Immature natural killer cell (primary cell): ENCODE measurements at regions not wholly inside any gene's neighbourhood (a gene's known extent, or its start where the extent isn't known, plus 50 kb on each side); places are given as distances from the start of the nearest gene placed in this dataset.
"Not testable (repeated sequence)": the region's sequence is repeated elsewhere in the genome, so short reads cannot be mapped to it uniquely, and the experiment has no call there.

Experiments used
- DNase-seq, 3 donors: peaks; one replicate each; pipeline ENCODE4 v3.0.0; 2022; ENCODE audit warnings: mixed read lengths in 1 of 3
- H3K27ac Mint-ChIP-seq, 6 donors: one replicate each; pipeline ENCODE4 v1.8.0; 2020; ENCODE audit warnings: mixed read lengths in 6 of 6, mild to moderate bottlenecking in 5 of 6, inconsistent platforms in 4 of 6, moderate library complexity in 3 of 6
- H3K27me3 Mint-ChIP-seq, 3 donors: one replicate each; pipeline ENCODE4 v1.8.0; 2020 to 2021; ENCODE audit warnings: low read depth in 3 of 3, mild to moderate bottlenecking in 3 of 3, mixed read lengths in 3 of 3, moderate library complexity in 3 of 3, inconsistent platforms in 1 of 3
- H3K36me3 Mint-ChIP-seq, 3 donors: one replicate each; pipeline ENCODE4 v1.8.0; 2020; ENCODE audit warnings: mixed read lengths in 3 of 3, inconsistent platforms in 2 of 3, mild to moderate bottlenecking in 2 of 3
- H3K4me1 Mint-ChIP-seq, 2 donors: one replicate each; pipeline ENCODE4 v1.8.0; 2020; ENCODE audit warnings: inconsistent platforms in 2 of 2, mild to moderate bottlenecking in 2 of 2, mixed read lengths in 2 of 2, moderate library complexity in 1 of 2
- H3K4me3 Mint-ChIP-seq, 5 donors: one replicate each; pipeline ENCODE4 v1.8.0; 2020; ENCODE audit warnings: mild to moderate bottlenecking in 5 of 5, mixed read lengths in 5 of 5, inconsistent platforms in 3 of 5, moderate library complexity in 3 of 5
- H3K9me3 Mint-ChIP-seq, 6 donors: one replicate each; pipeline ENCODE4 v1.8.0; 2020; ENCODE audit warnings: mild to moderate bottlenecking in 6 of 6, mixed read lengths in 6 of 6, inconsistent platforms in 4 of 6, moderate library complexity in 3 of 6

DNA sequence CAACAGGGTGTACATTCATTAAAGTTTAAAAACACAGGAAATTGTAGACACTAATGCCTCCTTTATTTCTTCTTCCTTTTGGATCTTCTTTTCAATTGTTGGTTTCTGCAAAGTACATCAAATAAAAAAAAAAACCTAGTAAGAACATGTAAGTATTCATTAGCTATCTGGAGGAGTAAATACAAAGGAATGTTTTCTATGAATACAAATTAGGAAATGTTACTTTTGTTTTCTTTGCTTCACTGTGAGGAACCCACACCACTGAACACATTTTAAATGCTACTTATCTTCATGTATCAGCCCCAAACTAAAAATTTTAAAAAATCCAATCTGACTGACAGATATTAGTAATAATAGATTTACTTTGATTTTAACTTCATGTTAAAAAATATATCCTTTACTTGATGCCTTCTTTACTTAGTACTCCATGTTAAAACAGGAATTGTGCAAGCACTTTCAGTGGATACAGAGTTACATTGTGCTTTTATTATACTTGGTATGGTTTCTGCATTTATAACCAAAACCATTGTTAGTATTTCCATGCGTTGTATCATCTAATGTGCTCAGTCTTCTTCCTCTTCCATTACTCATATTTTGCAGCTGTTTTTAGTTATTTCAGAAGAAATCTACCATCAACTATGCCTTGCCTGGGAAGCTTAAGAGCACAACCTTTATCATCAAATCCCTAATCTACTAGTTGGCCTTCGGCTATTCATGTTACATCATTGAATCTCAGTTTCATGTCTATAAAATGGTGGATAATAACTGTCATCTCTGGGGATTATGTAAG lies 236.9 kb upstream of the DPYD start:
- DNase-seq = no peak
- Mint-ChIP-seq H3K9me3 (peaks cover 0 to 2% (median 0%) of the 10 kb centered on the region in 6 donors), H3K27ac (no peak overlapping the region), H3K27me3 (peaks cover 2% of the 10 kb centered on the region in 3 donors), H3K4me3 (no peak overlapping the region), H3K36me3 (peaks cover 0 to 4% (median 0%) of the 10 kb centered on the region in 3 donors), H3K4me1 (no peaks in the 10 kb centered on the region)

DNA sequence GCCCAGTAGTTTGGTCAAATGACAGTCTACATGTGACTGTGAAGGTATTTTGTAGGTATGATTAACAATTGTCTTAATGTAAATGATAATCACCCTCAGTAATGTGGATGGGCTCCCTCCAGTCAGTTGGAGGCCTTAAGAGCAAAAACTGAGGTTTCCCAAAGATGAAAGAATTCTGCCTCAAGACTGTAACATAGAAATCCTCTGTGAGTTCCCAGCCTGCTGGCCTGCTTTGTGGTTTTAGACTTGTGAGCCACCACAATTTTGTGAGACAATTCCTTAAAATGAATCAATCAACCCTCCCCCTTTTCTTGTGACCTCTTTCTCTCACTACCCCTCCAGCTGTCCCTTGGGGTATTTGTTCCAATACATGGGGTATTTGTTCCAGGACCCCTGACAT lies 226.4 kb upstream of the DPYD start:
- Mint-ChIP-seq H3K27ac (no peak overlapping the region), H3K27me3 (no peaks in the 10 kb centered on the region), H3K4me1 (no peaks in the 10 kb centered on the region), H3K9me3 (peaks cover 3 to 19% (median 10%) of the 10 kb centered on the region in 6 donors), H3K36me3 (peaks cover 0 to 7% (median 6%) of the 10 kb centered on the region in 3 donors), H3K4me3 (no peak overlapping the region)
- no peak for DNase-seq

DNA sequence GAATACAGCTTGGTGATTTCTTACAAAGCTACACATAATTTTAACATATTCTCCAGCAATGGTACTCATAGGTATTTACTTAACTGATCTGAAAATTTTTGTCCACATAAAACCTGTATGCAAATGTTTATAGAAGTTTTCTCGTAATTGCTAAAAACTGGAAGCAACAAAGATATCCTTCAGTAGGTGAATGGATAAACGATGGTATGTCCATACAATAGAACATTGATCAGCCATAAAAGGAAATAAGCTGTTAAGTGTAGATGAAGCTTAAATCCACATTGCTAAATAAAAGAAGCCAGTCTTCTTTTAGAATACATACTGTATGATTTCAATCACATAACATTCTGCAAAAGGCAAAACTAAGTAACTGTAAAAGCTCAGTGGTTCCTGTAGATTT lies 224.8 kb upstream of the DPYD start:
- Mint-ChIP-seq H3K27me3 (no peaks in the 10 kb centered on the region), H3K36me3 (peaks cover 0 to 3% (median 0%) of the 10 kb centered on the region in 3 donors)

DNA sequence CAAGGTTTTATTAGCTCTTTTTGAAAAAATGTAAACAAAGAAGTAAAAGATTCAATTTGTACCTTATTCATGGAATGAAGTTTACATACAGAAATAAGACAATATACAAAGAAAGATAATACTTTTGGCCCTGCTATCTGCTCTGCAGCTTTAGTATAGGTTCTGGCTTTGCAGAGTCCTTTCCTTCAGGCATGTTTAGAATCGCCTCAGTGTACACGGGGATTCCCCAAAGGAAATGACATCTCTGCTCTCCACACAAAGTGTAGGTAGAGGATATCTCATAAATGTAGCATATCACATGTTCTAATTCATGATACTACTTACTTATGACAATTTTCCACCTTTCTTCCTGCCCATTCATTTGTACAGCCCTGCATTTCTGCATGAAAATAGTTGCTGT lies 222.6 kb upstream of the DPYD start:
- H3K9me3 Mint-ChIP-seq = peaks cover 0 to 3% (median 0%) of the 10 kb centered on the region in 6 donors
- H3K36me3 Mint-ChIP-seq = peaks cover 0 to 4% (median 0%) of the 10 kb centered on the region in 3 donors
- no peak for DNase-seq
- no peaks in the 10 kb centered on the region for H3K27me3 Mint-ChIP-seq
- H3K27ac Mint-ChIP-seq = no peak overlapping the region
- H3K4me1 Mint-ChIP-seq = no peaks in the 10 kb centered on the region
- no peak overlapping the region for H3K4me3 Mint-ChIP-seq

More for the DNA sequence above, 224.8 kb upstream of the DPYD start:
- DNase-seq = no peak
- peaks cover 2 to 5% (median 4%) of the 10 kb centered on the region in 6 donors for H3K9me3 Mint-ChIP-seq
- no peak overlapping the region for H3K27ac Mint-ChIP-seq
- no peak overlapping the region for H3K4me3 Mint-ChIP-seq
- no peaks in the 10 kb centered on the region for H3K4me1 Mint-ChIP-seq

DNA sequence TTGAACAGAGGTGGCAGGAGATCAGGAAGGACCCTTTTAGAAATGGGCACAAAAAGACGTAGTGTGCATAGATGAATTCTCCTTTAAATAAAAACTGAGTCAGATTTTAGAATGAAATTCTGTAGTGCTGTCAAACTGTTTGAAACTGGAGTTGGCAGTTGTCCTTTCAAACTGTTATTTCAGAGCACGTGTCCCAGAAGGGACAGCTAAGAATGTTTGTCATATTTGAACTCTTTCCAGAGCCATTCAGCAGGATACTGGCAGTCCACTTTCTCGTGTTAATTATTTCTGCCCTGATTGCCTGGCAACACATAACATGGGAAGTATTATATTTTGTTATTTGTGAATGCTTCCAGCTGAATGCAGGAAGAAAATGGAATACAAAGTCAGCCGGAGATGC lies 212.3 kb upstream of the DPYD start:
- H3K9me3 Mint-ChIP-seq = no peaks in the 10 kb centered on the region
- H3K4me1 Mint-ChIP-seq = no peaks in the 10 kb centered on the region
- H3K27ac Mint-ChIP-seq = no peak overlapping the region
- DNase-seq = no peak
- H3K4me3 Mint-ChIP-seq = no peak overlapping the region
- H3K27me3 Mint-ChIP-seq = peaks cover 0 to 9% (median 0%) of the 10 kb centered on the region in 3 donors
- no peaks in the 10 kb centered on the region for H3K36me3 Mint-ChIP-seq

DNA sequence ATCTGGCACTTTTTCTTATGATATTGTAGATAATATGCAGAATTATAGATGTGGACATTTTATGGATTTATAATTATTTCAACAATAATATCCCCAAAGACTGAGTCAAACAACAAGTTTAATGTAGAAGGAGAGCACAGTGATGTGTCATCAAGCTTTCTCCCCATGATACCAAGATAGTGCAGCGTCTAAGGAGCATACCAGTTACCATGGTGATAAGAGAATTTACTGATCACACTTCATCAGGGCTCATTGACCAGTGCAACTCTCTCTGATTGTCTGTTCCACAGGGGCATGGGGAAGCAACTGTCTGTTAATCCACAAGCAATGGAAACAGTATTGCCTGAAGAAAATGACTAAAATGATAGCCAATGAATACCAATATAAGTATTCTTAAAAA lies 209.6 kb upstream of the DPYD start:
- no peak for DNase-seq
- peaks cover 0 to 7% (median 0%) of the 10 kb centered on the region in 6 donors for H3K9me3 Mint-ChIP-seq
- H3K4me3 Mint-ChIP-seq = no peak overlapping the region
- H3K4me1 Mint-ChIP-seq = no peaks in the 10 kb centered on the region
- H3K27me3 Mint-ChIP-seq = peaks cover 0 to 9% (median 6%) of the 10 kb centered on the region in 3 donors
- no peak overlapping the region for H3K27ac Mint-ChIP-seq
- no peaks in the 10 kb centered on the region for H3K36me3 Mint-ChIP-seq

DNA sequence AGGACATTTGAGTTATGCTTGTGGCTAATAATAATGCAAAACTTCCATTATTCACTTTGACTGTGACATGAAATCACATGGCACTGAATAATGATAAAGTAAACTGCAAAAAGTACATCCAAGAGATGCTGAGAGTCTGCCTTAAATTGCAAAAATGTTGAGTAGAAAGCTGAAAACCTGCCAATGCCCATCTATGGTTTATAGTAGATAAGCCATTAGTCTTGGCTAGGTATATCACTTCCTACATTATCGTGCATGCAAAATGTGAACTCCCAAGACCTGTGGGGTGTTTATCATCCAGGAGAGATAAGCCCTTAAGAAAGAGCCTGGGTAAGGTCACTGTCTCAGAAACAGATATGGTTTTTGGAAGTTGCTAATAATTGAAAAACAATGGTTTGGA lies 208.7 kb upstream of the DPYD start:
- H3K36me3 Mint-ChIP-seq = no peaks in the 10 kb centered on the region
- H3K27me3 Mint-ChIP-seq = peaks cover 0 to 9% (median 6%) of the 10 kb centered on the region in 3 donors
- peaks cover 0 to 8% (median 0%) of the 10 kb centered on the region in 6 donors for H3K9me3 Mint-ChIP-seq
- H3K4me3 Mint-ChIP-seq = no peak overlapping the region
- no peaks in the 10 kb centered on the region for H3K4me1 Mint-ChIP-seq
- H3K27ac Mint-ChIP-seq = no peak overlapping the region
- DNase-seq = no peak

DNA sequence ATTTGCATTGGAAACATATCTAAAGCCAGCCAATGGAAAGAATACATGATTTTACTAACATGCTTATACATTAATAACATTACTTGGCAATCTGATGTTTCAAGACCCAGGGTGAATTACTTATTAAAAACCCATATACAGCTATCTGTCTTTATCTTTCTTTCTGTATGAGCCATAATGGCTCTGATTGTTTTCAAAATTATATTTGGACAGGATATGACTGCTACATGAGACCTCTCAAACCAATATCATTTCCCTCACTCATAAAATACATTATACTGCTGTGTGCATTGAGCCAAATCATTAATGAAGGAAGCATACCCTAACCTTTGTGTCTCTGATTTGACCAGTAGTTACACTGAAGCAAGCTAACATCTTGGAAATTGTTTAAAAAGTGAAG lies 205.9 kb upstream of the DPYD start:
- no peak overlapping the region for H3K4me3 Mint-ChIP-seq
- no peaks in the 10 kb centered on the region for H3K4me1 Mint-ChIP-seq
- H3K27me3 Mint-ChIP-seq = peaks cover 2 to 6% (median 6%) of the 10 kb centered on the region in 3 donors
- no peak overlapping the region for H3K27ac Mint-ChIP-seq
- no peak for DNase-seq
- H3K9me3 Mint-ChIP-seq = peaks cover 0 to 8% (median 0%) of the 10 kb centered on the region in 6 donors
- no peaks in the 10 kb centered on the region for H3K36me3 Mint-ChIP-seq

DNA sequence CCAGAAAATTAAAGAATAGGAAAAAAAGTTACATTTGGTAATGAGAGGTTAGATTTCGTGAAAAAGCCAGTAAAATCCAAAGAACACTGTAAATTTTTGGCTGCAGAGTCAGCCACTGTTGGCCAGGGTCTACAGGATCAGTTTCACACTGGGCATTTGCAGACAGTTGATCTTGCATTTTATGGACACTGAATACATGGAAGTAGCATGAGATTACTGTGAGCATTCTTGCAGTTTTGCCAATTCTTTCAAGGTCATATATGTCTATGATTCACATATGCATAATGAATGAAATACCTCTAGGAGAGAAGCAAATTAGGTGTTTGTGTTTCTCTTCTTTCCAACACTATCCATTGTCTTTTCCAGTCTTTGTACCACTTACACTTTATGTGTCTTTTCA lies 200.8 kb upstream of the DPYD start:
- peaks cover 0 to 3% (median 2%) of the 10 kb centered on the region in 3 donors for H3K27me3 Mint-ChIP-seq
- H3K36me3 Mint-ChIP-seq = no peaks in the 10 kb centered on the region
- peaks cover 0 to 8% (median 0%) of the 10 kb centered on the region in 6 donors for H3K9me3 Mint-ChIP-seq
- no peak overlapping the region for H3K27ac Mint-ChIP-seq
- DNase-seq = no peak
- H3K4me3 Mint-ChIP-seq = no peak overlapping the region
- no peaks in the 10 kb centered on the region for H3K4me1 Mint-ChIP-seq

DNA sequence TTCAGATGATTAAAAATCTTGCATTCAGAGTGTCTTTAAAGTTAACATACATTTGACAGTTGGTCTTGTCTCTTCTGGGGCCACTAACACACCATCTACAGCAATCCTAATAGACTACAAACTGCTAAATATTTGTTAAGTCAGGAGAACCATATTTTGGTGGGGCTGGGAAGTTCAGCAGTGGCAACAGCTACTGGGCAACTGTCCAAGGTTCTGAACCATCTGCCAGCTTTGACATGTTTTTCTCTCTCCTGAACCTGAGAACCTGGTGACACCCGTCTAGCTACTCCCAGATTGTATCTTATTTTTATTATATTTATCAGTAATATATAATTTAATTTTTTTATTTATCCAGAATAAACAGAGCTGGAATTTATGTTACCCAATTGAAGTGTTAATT lies 199.0 kb upstream of the DPYD start:
- DNase-seq = peak in 1 of 3 donors; percentile 5
- Mint-ChIP-seq H3K27me3 (peaks cover 0 to 3% (median 2%) of the 10 kb centered on the region in 3 donors), H3K27ac (no peak overlapping the region), H3K9me3 (peaks cover 0 to 6% (median 0%) of the 10 kb centered on the region in 6 donors), H3K4me3 (no peak overlapping the region), H3K4me1 (no peaks in the 10 kb centered on the region), H3K36me3 (no peaks in the 10 kb centered on the region)

DNA sequence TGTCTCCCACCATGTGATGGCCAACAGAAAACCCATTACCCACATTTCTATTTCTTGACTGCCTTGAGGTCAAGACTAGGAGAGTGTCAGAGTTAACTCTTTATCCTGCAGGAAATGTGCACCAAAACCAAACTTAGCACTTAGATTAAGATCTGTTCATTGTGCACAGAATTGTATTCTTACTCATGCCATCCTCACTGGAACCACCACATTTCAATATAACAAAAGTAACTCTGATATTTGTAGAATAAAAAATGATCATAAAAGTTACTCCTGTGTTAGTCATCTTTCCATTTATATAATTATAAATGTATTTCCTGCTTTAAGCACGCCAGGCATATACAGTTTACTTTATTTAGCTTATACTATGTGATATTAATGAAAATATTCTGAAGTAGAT lies 193.0 kb upstream of the DPYD start:
- Mint-ChIP-seq H3K36me3 (no peaks in the 10 kb centered on the region), H3K4me1 (peaks cover 8 to 14% of the 10 kb centered on the region in 2 donors), H3K27me3 (peaks cover 0 to 4% (median 1%) of the 10 kb centered on the region in 3 donors), H3K9me3 (no peaks in the 10 kb centered on the region), H3K27ac (no peak overlapping the region), H3K4me3 (no peak overlapping the region)
- DNase-seq = no peak

DNA sequence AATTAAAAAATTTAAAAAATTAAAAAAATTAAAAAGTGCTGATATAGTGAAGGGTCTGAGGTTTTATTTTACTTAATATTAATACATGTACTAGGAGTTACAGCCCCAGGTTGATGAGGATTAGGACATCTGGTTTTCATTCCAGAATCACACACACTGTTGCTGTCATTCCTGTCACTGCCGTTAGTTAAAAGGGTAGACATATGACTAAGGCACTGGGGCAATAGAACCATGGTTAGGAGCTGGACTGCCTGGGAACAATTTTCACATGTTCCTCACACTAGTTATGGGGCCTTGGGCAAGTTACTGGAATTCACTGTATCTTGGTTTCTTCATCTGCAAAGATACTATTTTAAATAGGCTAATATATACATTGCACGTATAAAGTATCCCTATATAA lies 191.8 kb upstream of the DPYD start:
- no peak for DNase-seq
- Mint-ChIP-seq H3K4me3 (no peak overlapping the region), H3K4me1 (peaks cover 15 to 24% of the 10 kb centered on the region in 2 donors), H3K27me3 (peaks cover 1 to 6% (median 3%) of the 10 kb centered on the region in 3 donors), H3K36me3 (peaks cover 2 to 8% (median 8%) of the 10 kb centered on the region in 3 donors), H3K9me3 (peaks cover under 1 to 9% (median 8%) of the 10 kb centered on the region in 6 donors), H3K27ac (no peak overlapping the region)

DNA sequence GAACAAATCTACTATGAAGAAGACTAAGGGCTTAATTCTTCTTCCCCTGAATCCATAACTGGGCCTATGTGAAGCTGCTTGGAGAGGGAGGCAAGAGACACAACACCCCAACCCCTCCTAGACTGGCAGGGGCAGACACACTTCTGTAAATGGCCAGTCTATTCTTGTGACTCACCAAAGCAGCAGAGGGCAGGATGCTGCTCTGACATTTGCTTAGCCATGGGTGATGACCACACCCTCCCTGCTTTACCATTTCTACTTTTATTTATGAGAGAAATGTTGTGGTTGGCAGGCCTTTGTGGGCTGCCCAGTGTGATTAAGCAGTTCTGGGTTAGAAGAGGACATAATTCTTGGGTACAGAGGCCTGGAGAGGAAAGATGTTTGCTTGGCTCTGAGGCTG lies 189.8 kb upstream of the DPYD start:
- H3K27me3 Mint-ChIP-seq = peaks cover 1 to 4% (median 4%) of the 10 kb centered on the region in 3 donors
- H3K4me3 Mint-ChIP-seq = no peak overlapping the region
- no peak overlapping the region for H3K27ac Mint-ChIP-seq
- no peak for DNase-seq
- peaks cover 5 to 28% (median 23%) of the 10 kb centered on the region in 6 donors for H3K9me3 Mint-ChIP-seq
- H3K36me3 Mint-ChIP-seq = peaks cover 7 to 19% (median 15%) of the 10 kb centered on the region in 3 donors
- H3K4me1 Mint-ChIP-seq = peaks cover 15 to 25% of the 10 kb centered on the region in 2 donors

DNA sequence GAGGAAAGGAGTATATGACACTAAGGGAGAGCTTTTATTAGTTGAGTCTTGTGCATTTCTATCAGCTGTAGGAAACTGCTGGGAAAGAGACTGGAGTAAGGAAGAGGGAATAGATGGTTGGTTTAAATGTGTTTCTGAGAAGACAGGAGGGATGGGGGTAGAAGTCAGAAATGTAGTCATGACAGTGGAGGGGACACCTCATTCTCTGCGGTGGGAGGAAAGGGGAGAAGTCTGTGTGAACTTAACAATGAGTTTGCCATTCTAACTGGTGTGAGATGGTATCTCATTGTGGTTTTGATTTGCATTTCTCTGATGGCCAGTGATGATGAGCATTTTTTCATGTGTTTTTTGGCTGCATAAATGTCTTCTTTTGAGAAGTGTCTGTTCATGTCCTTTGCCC lies 187.5 kb upstream of the DPYD start:
- Mint-ChIP-seq H3K9me3 (peaks cover 5 to 28% (median 23%) of the 10 kb centered on the region in 6 donors), H3K36me3 (peaks cover 7 to 19% (median 15%) of the 10 kb centered on the region in 3 donors), H3K4me1 (peaks cover 15 to 25% of the 10 kb centered on the region in 2 donors), H3K4me3 (peak overlapping the region in 2 of 5 donors; percentile 3 to 30)
- DNase-seq, H3K27ac Mint-ChIP-seq, H3K27me3 Mint-ChIP-seq: not testable (repeated sequence)
